Loucy (cell line): ENCODE measurements at regions not wholly inside any gene's neighbourhood (a gene's known extent, or its start where the extent isn't known, plus 50 kb on each side); places are given as distances from the start of the nearest gene placed in this dataset.

ENCODE experiments used
- CTCF ChIP-seq: fragments of 200-600 bp; sonication (generic); conservative IDR thresholded peaks from 2 replicates; pipeline ENCODE4 v1.5.1; 2014; ENCODE audit warnings: mild to moderate bottlenecking, antibody characterized with exemption, low read length
- EZH2phosphoT487 ChIP-seq: fragments of 200-600 bp; IDR thresholded peaks from 2 replicates; pipeline ENCODE4 v1.6.1; 2018; ENCODE audit warnings: antibody characterized with exemption, mild to moderate bottlenecking, moderate library complexity, borderline replicate concordance

- TF ChIP-seq CTCF (no peak), EZH2phosphoT487 (no peak)
Measured at GRCh38 chr10:131425752-131426533, 114.4 kb upstream of the TCERG1L start.
